ENCODE measurements at regions not wholly inside any gene's neighbourhood (a gene's known extent, or its start where the extent isn't known, plus 50 kb on each side); places are given as distances from the start of the nearest gene placed in this dataset.

GRCh38 chr7:81206667-81207360 lies 288.0 kb upstream of the SEMA3C start:
- Histone ChIP-seq H3K36me3 (ENCODE audit: control insufficient read depth in 2 of 2, extremely low read depth in 1 of 2, insufficient read depth in 2 of 2, low read length in 2 of 2) (no peaks in the 10 kb centered on the region), H3K27ac (ENCODE audit: insufficient read depth, low read depth, low read length) (no peak overlapping the region), H3K4me3 (replicated peaks in 1 of 3; ENCODE audit: insufficient read depth in 1 of 3, low read depth in 1 of 3, low read length in 3 of 3) (no peak overlapping the region), H2AFZ (ENCODE audit: low read depth, low read length) (no peak overlapping the region), H4K20me1 (replicated peaks; ENCODE audit: control insufficient read depth, extremely low read depth, insufficient read depth, low read length) (no peaks in the 10 kb centered on the region), H3K4me2 (ENCODE audit: insufficient read depth, low read length) (no peak overlapping the region), H3K9me1 (replicated peaks; ENCODE audit: control insufficient read depth, extremely low read depth, insufficient read depth, low read length) (no peaks in the 10 kb centered on the region), H3K9me3 (replicated peaks; ENCODE audit: control insufficient read depth, insufficient read depth, low read length) (no peaks in the 10 kb centered on the region), H3K4me1 (ENCODE audit: control insufficient read depth, extremely low read depth, insufficient read depth, low read length) (peaks cover 4% of the 10 kb centered on the region), H3K79me2 (ENCODE audit: control insufficient read depth, insufficient read depth, low read length) (no peaks in the 10 kb centered on the region), H3K9ac (replicated peaks; ENCODE audit: extremely low read depth, insufficient read depth, low read length) (no peak overlapping the region), H3K27me3 (ENCODE audit: control insufficient read depth in 2 of 2, insufficient read depth in 2 of 2, low read length in 2 of 2) (no peaks in the 10 kb centered on the region)
- no peak for TF ChIP-seq GATA2 (IDR thresholded peaks at IDR 0.05; ENCODE audit: insufficient read depth, insufficient read length, low read depth, low read length)
- no peak for TF ChIP-seq EZH2 (IDR thresholded peaks at IDR 0.05; ENCODE audit: borderline replicate concordance, low read depth, low read length, severe bottlenecking)
- no peak for TF ChIP-seq JUN (IDR thresholded peaks at IDR 0.05; ENCODE audit: borderline replicate concordance, insufficient read depth, insufficient read length, low read depth)
- TF ChIP-seq MYC (IDR thresholded peaks at IDR 0.05; ENCODE audit: low read depth, low read length) = no peak
- TF ChIP-seq POLR2AphosphoS5 (IDR thresholded peaks at IDR 0.05; ENCODE audit: insufficient read depth, low read depth, low read length) = no peak
- TF ChIP-seq, protein P1, sequence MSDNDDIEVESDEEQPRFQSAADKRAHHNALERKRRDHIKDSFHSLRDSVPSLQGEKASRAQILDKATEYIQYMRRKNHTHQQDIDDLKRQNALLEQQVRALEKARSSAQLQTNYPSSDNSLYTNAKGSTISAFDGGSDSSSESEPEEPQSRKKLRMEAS (IDR thresholded peaks at IDR 0.05; ENCODE audit: insufficient read depth, insufficient read length) = no peak
- no peak for TF ChIP-seq CTCF (IDR thresholded peaks at IDR 0.05; ENCODE audit: extremely low read depth in 1 of 2, insufficient read depth in 1 of 2, low read depth in 1 of 2, low read length in 2 of 2)
- TF ChIP-seq FOS (IDR thresholded peaks at IDR 0.05; ENCODE audit: borderline replicate concordance, insufficient read depth, low read length) = no peak
- no peak for TF ChIP-seq POLR2A (IDR thresholded peaks at IDR 0.05; ENCODE audit: low read depth, low read length)
- CTCF ChIA-PET = no interaction called here
- DNase-seq (ENCODE audit: low read depth, low spot score) = no peak
- intact Hi-C loops (cut with micrococcal nuclease) (no loop called here), dilution Hi-C loops (cut with MboI; ENCODE audit: extremely low pct_ligation_motif_present, low sequenced_read_pairs) (no loop called here)
- POLR2A ChIA-PET = no interaction called here
- no TSS peak for BruUV-seq (replicated peaks)
- no peak for FAIRE-seq
